ENCODE measurements at regions not wholly inside any gene's neighbourhood (a gene's known extent, or its start where the extent isn't known, plus 50 kb on each side); places are given as distances from the start of the nearest gene placed in this dataset.

DNA sequence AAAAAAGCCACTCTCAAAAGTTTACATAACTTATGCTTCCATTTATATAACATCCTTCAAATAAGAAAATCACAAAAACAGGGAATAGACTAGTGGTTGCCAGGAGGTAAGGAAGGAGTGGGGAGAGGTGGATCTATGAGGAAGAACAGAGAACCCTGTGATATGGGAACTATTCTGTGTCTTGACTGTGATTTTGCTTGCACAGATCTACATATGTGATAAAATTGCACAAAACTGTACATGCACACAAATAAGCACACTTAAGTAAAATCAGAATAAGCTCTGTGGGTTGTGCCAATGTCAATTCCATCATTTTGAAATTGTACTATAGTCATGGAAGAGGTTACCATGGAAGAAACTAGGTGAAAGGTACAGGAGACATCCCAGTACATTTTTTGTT lies 121.6 kb upstream of the SGCG start:
- ATAC-seq = no peak
- no peak overlapping the region for H3K27ac ChIP-seq
- TF ChIP-seq POLR2A (IDR thresholded peaks at IDR 0.05) (no peak), EP300 (IDR thresholded peaks at IDR 0.05) (no peak), POLR2AphosphoS5 (IDR thresholded peaks at IDR 0.05) (no peak)
- TF ChIP-seq, protein P1, sequence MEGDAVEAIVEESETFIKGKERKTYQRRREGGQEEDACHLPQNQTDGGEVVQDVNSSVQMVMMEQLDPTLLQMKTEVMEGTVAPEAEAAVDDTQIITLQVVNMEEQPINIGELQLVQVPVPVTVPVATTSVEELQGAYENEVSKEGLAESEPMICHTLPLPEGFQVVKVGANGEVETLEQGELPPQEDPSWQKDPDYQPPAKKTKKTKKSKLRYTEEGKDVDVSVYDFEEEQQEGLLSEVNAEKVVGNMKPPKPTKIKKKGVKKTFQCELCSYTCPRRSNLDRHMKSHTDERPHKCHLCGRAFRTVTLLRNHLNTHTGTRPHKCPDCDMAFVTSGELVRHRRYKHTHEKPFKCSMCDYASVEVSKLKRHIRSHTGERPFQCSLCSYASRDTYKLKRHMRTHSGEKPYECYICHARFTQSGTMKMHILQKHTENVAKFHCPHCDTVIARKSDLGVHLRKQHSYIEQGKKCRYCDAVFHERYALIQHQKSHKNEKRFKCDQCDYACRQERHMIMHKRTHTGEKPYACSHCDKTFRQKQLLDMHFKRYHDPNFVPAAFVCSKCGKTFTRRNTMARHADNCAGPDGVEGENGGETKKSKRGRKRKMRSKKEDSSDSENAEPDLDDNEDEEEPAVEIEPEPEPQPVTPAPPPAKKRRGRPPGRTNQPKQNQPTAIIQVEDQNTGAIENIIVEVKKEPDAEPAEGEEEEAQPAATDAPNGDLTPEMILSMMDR (IDR thresholded peaks at IDR 0.05) = no peak

DNA sequence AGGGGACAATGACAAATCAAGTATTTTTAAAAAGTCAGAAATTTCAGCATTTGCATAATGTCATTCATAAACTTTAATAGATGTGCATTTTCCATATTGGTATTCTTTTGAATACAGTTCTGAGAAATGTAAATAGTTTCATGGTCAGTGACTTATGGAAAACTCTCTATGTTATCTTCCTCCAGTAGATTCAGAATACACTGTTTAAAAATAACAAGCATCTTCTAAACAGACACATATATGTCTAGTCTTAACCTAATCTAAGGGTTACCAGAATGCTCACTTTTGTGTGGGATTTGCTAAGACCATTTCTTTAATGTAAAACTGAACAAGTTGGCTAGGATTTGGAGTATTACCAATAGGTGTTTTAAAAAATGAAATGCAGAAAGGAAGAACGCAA lies 119.8 kb upstream of the SGCG start:
- H3K4me3 ChIP-seq = no peak overlapping the region
- TF ChIP-seq EP300 (IDR thresholded peaks at IDR 0.05) (no peak), POLR2AphosphoS5 (IDR thresholded peaks at IDR 0.05) (no peak), POLR2A (IDR thresholded peaks at IDR 0.05) (no peak)
- TF ChIP-seq, protein P1 (IDR thresholded peaks at IDR 0.05) = no peak
- no peaks in the 10 kb centered on the region for H3K27me3 ChIP-seq
- no peaks in the 10 kb centered on the region for H3K4me1 ChIP-seq
- no peak overlapping the region for H3K27ac ChIP-seq
- H3K9me3 ChIP-seq = no peaks in the 10 kb centered on the region
- no peak for ATAC-seq
- H3K36me3 ChIP-seq = no peaks in the 10 kb centered on the region
- WGBS, 2 donors (ENCODE audit: low coverage in 1 of 2) = 78% methylated on average over 1 of the region's 1 CpG; no CpG with 5 or more reads in 1 of the 2 donors

More for the DNA sequence above, 121.6 kb upstream of the SGCG start:
- no peaks in the 10 kb centered on the region for H3K4me1 ChIP-seq
- H3K36me3 ChIP-seq = no peaks in the 10 kb centered on the region
- no peaks in the 10 kb centered on the region for H3K9me3 ChIP-seq
- no peaks in the 10 kb centered on the region for H3K27me3 ChIP-seq
- no peak overlapping the region for H3K4me3 ChIP-seq

DNA sequence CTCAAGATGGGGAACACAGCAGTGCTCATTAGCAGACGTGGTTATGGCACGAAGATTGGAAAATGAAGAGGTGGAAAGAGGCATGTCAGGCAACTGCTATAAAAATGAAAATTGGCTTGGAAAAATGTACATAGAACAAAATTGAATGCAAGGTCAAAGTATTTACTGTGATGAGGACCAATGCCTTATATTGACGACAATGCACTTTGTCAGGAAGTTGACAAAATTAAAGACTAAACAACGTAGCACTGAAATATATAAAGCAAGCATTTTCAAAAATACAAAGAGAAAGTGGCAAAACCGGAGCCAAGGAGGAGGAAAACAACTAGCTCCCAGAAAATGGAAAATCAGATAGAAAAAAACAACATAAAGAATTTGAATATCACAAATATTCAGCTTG lies 113.7 kb upstream of the SGCG start:
- Histone ChIP-seq H3K4me3 (no peak overlapping the region), H3K36me3 (no peaks in the 10 kb centered on the region), H3K4me1 (no peaks in the 10 kb centered on the region), H3K27me3 (no peaks in the 10 kb centered on the region), H3K27ac (no peak overlapping the region), H3K9me3 (peaks cover 0 to 7% (median 0%) of the 10 kb centered on the region in 3 donors)
- 57 to 67% methylated on average over 3 to 5 of the region's 5 CpGs for WGBS, 2 donors (ENCODE audit: low coverage in 1 of 2)
- no peak for ATAC-seq
- TF ChIP-seq, protein P1 (IDR thresholded peaks at IDR 0.05) = no peak
- TF ChIP-seq EP300 (IDR thresholded peaks at IDR 0.05) (no peak), POLR2AphosphoS5 (IDR thresholded peaks at IDR 0.05) (no peak), POLR2A (IDR thresholded peaks at IDR 0.05) (no peak)

DNA sequence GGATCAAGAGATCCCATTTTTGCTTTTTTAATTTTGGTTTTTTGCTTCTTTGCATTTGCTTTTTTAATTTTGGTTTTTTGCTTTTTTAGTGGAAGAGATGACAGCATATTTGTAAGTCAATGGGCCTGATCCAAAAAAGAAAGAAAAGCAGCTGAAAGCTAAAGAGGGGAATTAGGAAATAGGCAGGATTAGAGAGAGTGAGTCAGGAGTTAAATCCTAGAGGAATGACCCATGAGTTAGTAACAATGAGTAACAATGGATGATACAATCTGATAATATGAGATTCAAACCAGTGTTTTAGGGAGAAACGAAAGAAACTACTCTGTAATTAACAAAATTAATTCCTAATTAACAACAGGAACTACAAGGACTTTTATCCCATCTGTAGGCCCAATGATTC lies 111.2 kb upstream of the SGCG start:
- Histone ChIP-seq H3K4me3 (no peak overlapping the region), H3K27me3 (no peaks in the 10 kb centered on the region), H3K36me3 (no peaks in the 10 kb centered on the region), H3K27ac (no peak overlapping the region), H3K9me3 (peaks cover 0 to 7% (median 0%) of the 10 kb centered on the region in 3 donors), H3K4me1 (peaks cover 2 to 12% (median 3%) of the 10 kb centered on the region in 3 donors)
- peak; percentile 64 for ATAC-seq
- TF ChIP-seq, protein P1 (IDR thresholded peaks at IDR 0.05) = no peak
- TF ChIP-seq POLR2A (IDR thresholded peaks at IDR 0.05) (no peak), POLR2AphosphoS5 (IDR thresholded peaks at IDR 0.05) (peak; percentile 15), EP300 (IDR thresholded peaks at IDR 0.05) (no peak)
- WGBS, 2 donors (ENCODE audit: low coverage in 1 of 2) = 21 to 33% methylated on average over 1 of the region's 1 CpG

DNA sequence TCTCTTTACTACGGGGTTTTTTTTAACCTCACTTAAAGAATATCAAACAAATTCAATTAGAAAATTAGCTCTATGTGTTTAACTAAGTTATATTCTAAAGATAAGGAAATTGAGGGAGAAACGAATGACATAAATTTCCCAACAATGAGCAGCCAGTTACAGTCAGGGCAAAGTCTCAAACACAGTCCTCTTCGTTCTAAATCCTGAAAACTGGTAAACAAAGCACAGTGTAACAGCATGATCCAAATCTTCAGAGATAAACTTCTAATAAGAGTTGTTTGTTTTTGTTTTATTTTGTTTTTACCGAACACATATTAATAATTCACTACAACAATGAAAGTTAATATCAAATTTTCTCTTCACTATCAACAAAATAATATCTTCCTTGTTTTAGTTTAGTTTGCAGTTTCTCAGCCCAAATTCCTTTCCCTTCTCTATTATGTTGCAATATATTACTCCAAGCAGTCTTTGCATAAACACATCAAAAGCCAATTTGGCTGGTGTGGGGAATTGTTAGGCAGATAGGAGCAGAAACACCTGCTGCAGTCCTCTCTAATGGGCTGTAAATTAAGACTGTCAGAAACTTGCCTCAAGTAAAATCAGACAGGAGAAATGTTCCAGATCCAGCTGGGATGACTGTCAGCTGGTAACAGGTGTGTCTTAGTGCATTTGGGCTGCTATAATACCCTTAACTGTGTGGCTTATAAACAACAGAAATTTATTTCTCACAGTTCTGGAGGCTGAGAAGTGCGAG lies 106.5 kb upstream of the SGCG start:
- H3K27ac ChIP-seq = peak overlapping the region in 3 of 4 donors; percentile 15 to 35 (median 29)
- no peaks in the 10 kb centered on the region for H3K27me3 ChIP-seq
- H3K36me3 ChIP-seq = no peaks in the 10 kb centered on the region
- H3K4me3 ChIP-seq = no peak overlapping the region
- peaks cover 0 to 7% (median 0%) of the 10 kb centered on the region in 3 donors for H3K9me3 ChIP-seq
- peak; percentile 82 for ATAC-seq
- peaks cover 2 to 18% (median 3%) of the 10 kb centered on the region in 3 donors for H3K4me1 ChIP-seq
- TF ChIP-seq POLR2A (IDR thresholded peaks at IDR 0.05) (no peak), POLR2AphosphoS5 (IDR thresholded peaks at IDR 0.05) (peak; percentile 47)
- whole genome bisulfite sequencing, 2 donors (ENCODE audit: low coverage in 1 of 2) = 10 to 14% methylated on average over 4 of the region's 5 CpGs

Data from gastroesophageal sphincter (tissue), 4 donors.